ENCODE measurements at regions not wholly inside any gene's neighbourhood (a gene's known extent, or its start where the extent isn't known, plus 50 kb on each side); places are given as distances from the start of the nearest gene placed in this dataset.

DNA sequence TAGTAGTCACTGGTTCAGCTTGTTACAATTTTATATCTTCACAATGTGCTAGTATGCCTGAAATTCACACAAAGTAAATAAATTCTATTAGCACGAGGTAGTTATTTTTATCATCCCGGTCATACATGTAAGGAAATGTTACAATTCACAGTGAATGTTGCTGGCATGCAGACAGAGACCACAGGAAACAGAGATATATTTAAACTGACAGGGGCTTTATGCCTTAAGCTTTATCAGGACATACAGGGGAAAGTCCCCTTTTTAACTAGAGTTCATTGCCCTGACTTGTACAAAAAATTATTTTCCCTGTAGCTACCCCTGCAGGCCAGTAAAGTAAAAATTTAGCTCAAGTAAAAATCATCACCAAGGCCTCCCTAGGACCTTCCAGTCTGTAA lies 712.0 kb upstream of the NRSN1 start:
- peak; percentile 27 to 37 for DNase-seq
- no peak overlapping the region for H3K4me3 ChIP-seq (ENCODE audit: low read length)
- H3K27me3 ChIP-seq (ENCODE audit: control insufficient read depth, insufficient read depth, low read length), result no peaks in the 10 kb centered on the region
- no peaks in the 10 kb centered on the region for H3K9me3 ChIP-seq (ENCODE audit: control insufficient read depth, low read depth, low read length)
- no CpG with 5 or more reads among the region's 2 CpGs for WGBS (ENCODE audit: insufficient coverage, low lambda C conversion rate)
- no peaks in the 10 kb centered on the region for H3K4me1 ChIP-seq (ENCODE audit: control insufficient read depth, insufficient read depth, low read length)
- no peak overlapping the region for H3K27ac ChIP-seq (ENCODE audit: low read length)
- H3K36me3 ChIP-seq (ENCODE audit: control insufficient read depth, insufficient read depth, low read length), result no peaks in the 10 kb centered on the region

DNA sequence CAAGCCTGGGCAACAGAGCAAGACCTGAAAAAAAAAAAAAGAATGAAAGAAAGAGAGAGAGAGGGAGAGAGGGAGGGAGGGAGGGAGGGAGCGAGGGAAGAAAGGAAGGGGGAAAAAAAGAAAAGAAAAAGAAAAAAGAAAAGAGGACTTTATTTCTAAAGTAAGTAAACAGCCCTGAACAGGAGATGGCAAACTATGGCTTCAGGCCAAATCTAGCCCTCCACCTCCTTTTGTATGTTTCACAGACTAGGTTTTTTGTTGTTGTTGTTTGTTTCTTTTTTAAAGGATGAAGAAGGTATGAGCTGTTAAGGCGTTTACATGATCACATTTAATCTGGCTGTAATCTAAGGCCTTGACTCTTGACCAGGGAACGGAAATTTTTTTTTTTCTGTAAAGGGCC lies 711.1 kb upstream of the NRSN1 start:
- no peak overlapping the region for H3K4me3 ChIP-seq (ENCODE audit: low read length)
- 92% methylated on average over 2 of the region's 3 CpGs for WGBS (ENCODE audit: insufficient coverage, low lambda C conversion rate)
- H3K27ac ChIP-seq (ENCODE audit: low read length), result no peak overlapping the region
- H3K9me3 ChIP-seq (ENCODE audit: control insufficient read depth, low read depth, low read length), result no peaks in the 10 kb centered on the region
- H3K36me3 ChIP-seq (ENCODE audit: control insufficient read depth, insufficient read depth, low read length), result no peaks in the 10 kb centered on the region
- no peaks in the 10 kb centered on the region for H3K27me3 ChIP-seq (ENCODE audit: control insufficient read depth, insufficient read depth, low read length)
- H3K4me1 ChIP-seq (ENCODE audit: control insufficient read depth, insufficient read depth, low read length), result no peaks in the 10 kb centered on the region
- DNase-seq, result no peak

GRCh38 chr6:23415819-23416427 lies 710.1 kb upstream of the NRSN1 start:
- H3K9me3 ChIP-seq (ENCODE audit: control insufficient read depth, low read depth, low read length), result no peaks in the 10 kb centered on the region

DNA sequence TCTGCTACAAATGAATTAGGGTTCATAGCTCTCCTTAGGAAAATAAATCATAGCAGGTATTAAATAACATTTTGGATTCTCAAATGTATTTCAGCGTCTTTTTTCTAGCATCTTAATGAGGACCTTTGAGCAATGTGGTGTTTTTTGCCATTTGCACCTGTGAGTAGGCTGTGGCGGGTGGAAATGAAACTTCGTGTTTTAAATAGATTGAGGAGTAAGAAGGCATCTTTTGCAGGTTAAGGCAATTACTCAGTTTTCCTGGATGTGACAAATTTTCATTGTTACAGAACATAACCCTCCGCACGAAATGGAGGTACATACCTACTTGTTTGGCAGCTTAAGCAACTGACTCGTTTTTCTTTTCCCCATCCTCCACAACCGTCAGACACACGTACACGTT lies 708.9 kb upstream of the NRSN1 start:
- DNase-seq, result no peak
- H3K4me1 ChIP-seq (ENCODE audit: control insufficient read depth, insufficient read depth, low read length), result no peaks in the 10 kb centered on the region
- WGBS (ENCODE audit: insufficient coverage, low lambda C conversion rate), result 100% methylated on average over 3 of the region's 9 CpGs
- H3K27me3 ChIP-seq (ENCODE audit: control insufficient read depth, insufficient read depth, low read length), result no peaks in the 10 kb centered on the region
- H3K27ac ChIP-seq (ENCODE audit: low read length), result no peak overlapping the region
- H3K4me3 ChIP-seq (ENCODE audit: low read length), result no peak overlapping the region
- no peaks in the 10 kb centered on the region for H3K9me3 ChIP-seq (ENCODE audit: control insufficient read depth, low read depth, low read length)
- H3K36me3 ChIP-seq (ENCODE audit: control insufficient read depth, insufficient read depth, low read length), result no peaks in the 10 kb centered on the region

More at GRCh38 chr6:23415819-23416427, 710.1 kb upstream of the NRSN1 start:
- no peak for DNase-seq
- no peak overlapping the region for H3K27ac ChIP-seq (ENCODE audit: low read length)
- WGBS (ENCODE audit: insufficient coverage, low lambda C conversion rate), result 93% methylated on average over 3 of the region's 5 CpGs
- H3K4me3 ChIP-seq (ENCODE audit: low read length), result no peak overlapping the region
- no peaks in the 10 kb centered on the region for H3K27me3 ChIP-seq (ENCODE audit: control insufficient read depth, insufficient read depth, low read length)
- H3K36me3 ChIP-seq (ENCODE audit: control insufficient read depth, insufficient read depth, low read length), result no peaks in the 10 kb centered on the region
- H3K4me1 ChIP-seq (ENCODE audit: control insufficient read depth, insufficient read depth, low read length), result no peaks in the 10 kb centered on the region

DNA sequence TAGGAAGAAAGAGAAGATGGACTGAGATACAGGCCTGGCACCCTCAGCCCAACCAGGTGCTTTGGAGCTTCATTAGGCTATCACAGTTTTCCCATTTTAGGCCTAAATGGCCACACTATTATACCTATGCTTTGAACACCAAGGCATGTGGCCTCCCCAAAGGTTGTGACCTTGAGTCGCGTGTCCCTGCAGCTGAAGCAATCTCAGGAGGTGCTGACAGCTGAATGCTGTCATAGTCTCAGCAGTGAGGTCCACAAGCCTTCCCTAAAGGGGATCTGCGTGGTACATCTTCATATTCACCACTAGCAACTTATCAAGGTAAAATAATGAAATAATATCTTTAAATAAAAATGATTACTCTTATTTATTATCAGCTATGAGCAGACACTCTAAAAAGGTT lies 707.9 kb upstream of the NRSN1 start:
- no peak for DNase-seq
- Histone ChIP-seq H3K4me3 (ENCODE audit: low read length) (no peak overlapping the region), H3K4me1 (ENCODE audit: control insufficient read depth, insufficient read depth, low read length) (no peaks in the 10 kb centered on the region), H3K27ac (ENCODE audit: low read length) (no peak overlapping the region), H3K36me3 (ENCODE audit: control insufficient read depth, insufficient read depth, low read length) (no peaks in the 10 kb centered on the region), H3K9me3 (ENCODE audit: control insufficient read depth, low read depth, low read length) (no peaks in the 10 kb centered on the region), H3K27me3 (ENCODE audit: control insufficient read depth, insufficient read depth, low read length) (no peaks in the 10 kb centered on the region)
- no CpG with 5 or more reads among the region's 3 CpGs for WGBS (ENCODE audit: insufficient coverage, low lambda C conversion rate)

DNA sequence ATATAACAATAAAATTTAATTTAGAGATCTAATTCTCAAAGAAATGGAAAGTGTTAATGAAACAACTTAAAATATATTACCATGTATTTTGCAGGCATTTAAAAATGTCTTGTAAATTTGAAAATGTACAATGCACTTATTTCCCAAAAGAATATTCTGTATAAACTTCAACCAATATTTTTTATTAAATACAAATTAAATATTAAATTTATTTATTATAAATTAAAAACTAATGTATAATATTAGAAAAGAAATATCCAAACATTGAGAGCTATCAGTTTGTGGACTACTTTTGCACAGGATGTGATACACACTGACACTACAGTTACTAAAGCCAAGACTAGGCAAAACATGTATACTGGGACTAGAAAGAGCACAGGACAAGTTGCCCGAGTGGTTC lies 707.0 kb upstream of the NRSN1 start:
- Histone ChIP-seq H3K36me3 (ENCODE audit: control insufficient read depth, insufficient read depth, low read length) (no peaks in the 10 kb centered on the region), H3K27me3 (ENCODE audit: control insufficient read depth, insufficient read depth, low read length) (no peaks in the 10 kb centered on the region), H3K27ac (ENCODE audit: low read length) (no peak overlapping the region), H3K4me3 (ENCODE audit: low read length) (no peak overlapping the region), H3K4me1 (ENCODE audit: control insufficient read depth, insufficient read depth, low read length) (no peaks in the 10 kb centered on the region), H3K9me3 (ENCODE audit: control insufficient read depth, low read depth, low read length) (no peaks in the 10 kb centered on the region)
- no peak for DNase-seq
- WGBS (ENCODE audit: insufficient coverage, low lambda C conversion rate), result no CpG with 5 or more reads among the region's 1 CpG

DNA sequence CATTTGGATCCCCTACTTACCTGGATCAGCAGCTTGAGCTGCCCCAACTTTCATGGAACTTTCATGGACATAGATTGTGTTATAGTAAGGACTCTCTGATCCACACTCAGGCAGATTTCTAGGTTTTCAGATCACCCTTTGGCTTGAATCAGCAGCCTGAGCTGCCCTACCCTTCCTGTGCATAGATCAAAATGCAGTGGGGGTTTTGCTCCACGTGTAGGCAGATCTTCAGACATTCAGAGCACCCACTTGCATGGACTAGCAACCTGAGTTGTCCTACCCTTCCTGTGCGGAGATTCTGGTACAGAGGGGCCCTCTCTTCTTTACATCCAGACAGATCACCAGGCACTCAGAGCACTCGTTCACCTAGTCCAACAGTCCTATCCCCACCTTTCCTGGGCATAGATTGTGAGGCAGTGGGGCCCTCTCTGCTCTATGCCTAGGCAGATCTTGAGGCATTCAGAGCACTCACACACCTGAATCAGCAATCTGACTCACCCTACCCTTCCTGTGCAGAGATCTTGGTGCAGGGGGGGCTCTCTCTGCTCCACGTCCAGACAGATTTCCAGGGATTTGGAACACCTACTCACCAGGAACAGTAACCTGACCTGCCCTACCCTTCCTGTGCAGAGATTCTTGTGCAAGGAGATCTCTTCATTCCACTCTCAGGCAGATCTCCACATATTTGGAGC lies 705.2 kb upstream of the NRSN1 start:
- Histone ChIP-seq H3K36me3 (ENCODE audit: control insufficient read depth, insufficient read depth, low read length) (no peaks in the 10 kb centered on the region), H3K4me1 (ENCODE audit: control insufficient read depth, insufficient read depth, low read length) (no peaks in the 10 kb centered on the region), H3K27ac (ENCODE audit: low read length) (no peak overlapping the region), H3K9me3 (ENCODE audit: control insufficient read depth, low read depth, low read length) (no peaks in the 10 kb centered on the region), H3K27me3 (ENCODE audit: control insufficient read depth, insufficient read depth, low read length) (no peaks in the 10 kb centered on the region), H3K4me3 (ENCODE audit: low read length) (no peak overlapping the region)
- WGBS (ENCODE audit: insufficient coverage, low lambda C conversion rate), result no CpG with 5 or more reads among the region's 4 CpGs
- DNase-seq, result no peak

GRCh38 chr6:23424584-23424983 lies 701.4 kb upstream of the NRSN1 start:
- H3K27ac ChIP-seq (ENCODE audit: low read length), result no peak overlapping the region
- H3K4me1 ChIP-seq (ENCODE audit: control insufficient read depth, insufficient read depth, low read length), result no peaks in the 10 kb centered on the region
- H3K36me3 ChIP-seq (ENCODE audit: control insufficient read depth, insufficient read depth, low read length), result no peaks in the 10 kb centered on the region
- no peak for DNase-seq
- WGBS (ENCODE audit: insufficient coverage, low lambda C conversion rate), result no CpG with 5 or more reads among the region's 3 CpGs
- H3K4me3 ChIP-seq (ENCODE audit: low read length), result no peak overlapping the region
- no peaks in the 10 kb centered on the region for H3K9me3 ChIP-seq (ENCODE audit: control insufficient read depth, low read depth, low read length)
- H3K27me3 ChIP-seq (ENCODE audit: control insufficient read depth, insufficient read depth, low read length), result no peaks in the 10 kb centered on the region

DNA sequence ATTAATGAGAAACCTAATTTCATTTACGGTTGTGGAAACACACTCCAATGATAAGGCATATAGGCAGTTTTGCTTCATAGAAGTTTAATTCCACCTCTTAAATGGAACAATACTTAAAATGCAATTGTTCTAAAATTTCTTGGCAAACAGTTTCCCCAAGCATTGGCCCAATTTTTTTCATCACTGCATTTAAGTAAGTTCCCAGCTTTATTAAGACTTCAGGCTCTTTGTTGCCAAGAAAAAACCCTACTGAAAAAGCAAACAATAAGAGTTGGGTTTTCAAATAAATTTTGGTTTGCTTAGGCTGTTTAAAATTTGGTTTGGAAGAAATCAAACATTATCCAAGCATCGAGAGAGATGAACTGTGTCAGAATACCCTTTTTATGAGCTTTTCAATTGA lies 690.9 kb upstream of the NRSN1 start:
- Histone ChIP-seq H3K9me3 (ENCODE audit: control insufficient read depth, low read depth, low read length) (no peaks in the 10 kb centered on the region), H3K27ac (ENCODE audit: low read length) (no peak overlapping the region), H3K4me3 (ENCODE audit: low read length) (no peak overlapping the region), H3K36me3 (ENCODE audit: control insufficient read depth, insufficient read depth, low read length) (no peaks in the 10 kb centered on the region), H3K27me3 (ENCODE audit: control insufficient read depth, insufficient read depth, low read length) (no peaks in the 10 kb centered on the region), H3K4me1 (ENCODE audit: control insufficient read depth, insufficient read depth, low read length) (no peaks in the 10 kb centered on the region)
- WGBS (ENCODE audit: insufficient coverage, low lambda C conversion rate), result 60% methylated on average over 1 of the region's 2 CpGs
- no peak for DNase-seq

DNA sequence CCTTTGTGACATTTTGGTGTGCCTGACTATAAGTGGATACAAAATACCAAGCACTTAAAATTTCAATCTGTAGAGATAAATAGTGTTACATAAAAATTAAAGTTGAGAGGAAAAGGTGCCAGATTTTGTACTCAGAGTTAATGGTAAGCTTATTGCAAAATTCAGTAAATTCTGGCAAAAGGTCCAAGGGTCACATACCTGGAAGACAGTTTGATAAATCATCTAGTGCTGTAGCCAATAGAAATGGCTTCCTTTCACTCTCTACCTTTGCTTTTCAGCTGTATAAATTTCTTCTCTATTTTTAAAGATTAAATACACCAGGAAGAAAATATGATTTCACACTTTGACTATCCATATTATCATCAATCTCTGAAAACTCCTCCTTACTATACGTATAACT lies 690.2 kb upstream of the NRSN1 start:
- no peak overlapping the region for H3K27ac ChIP-seq (ENCODE audit: low read length)

More for the DNA sequence above, 690.2 kb upstream of the NRSN1 start:
- 89% methylated on average over 1 of the region's 1 CpG for WGBS (ENCODE audit: insufficient coverage, low lambda C conversion rate)
- Histone ChIP-seq H3K9me3 (ENCODE audit: control insufficient read depth, low read depth, low read length) (no peaks in the 10 kb centered on the region), H3K4me3 (ENCODE audit: low read length) (no peak overlapping the region), H3K27me3 (ENCODE audit: control insufficient read depth, insufficient read depth, low read length) (no peaks in the 10 kb centered on the region), H3K36me3 (ENCODE audit: control insufficient read depth, insufficient read depth, low read length) (no peaks in the 10 kb centered on the region), H3K4me1 (ENCODE audit: control insufficient read depth, insufficient read depth, low read length) (no peaks in the 10 kb centered on the region)
- no peak for DNase-seq

All from large intestine (tissue), 3 donors.